HEK293 (cell line): ENCODE measurements at regions not wholly inside any gene's neighbourhood (a gene's known extent, or its start where the extent isn't known, plus 50 kb on each side); places are given as distances from the start of the nearest gene placed in this dataset.

Experiments
- CTCF ChIA-PET: fragments of 350-600 bp; formaldehyde crosslinking; extraction: SDS; loops from one replicate; lab custom pipeline; 2021; ENCODE audit warnings: antibody characterized with exemption; lab: Yijun Ruan, JAX
- POLR2A ChIA-PET: fragments of 300-600 bp; formaldehyde crosslinking; extraction: SDS; loops from one replicate; lab custom pipeline; 2020; ENCODE audit warnings: antibody characterized with exemption, inconsistent platforms; lab: Yijun Ruan, JAX
- H3K27ac ChIP-seq: fragments of 200-500 bp; sonication (Bioruptor generic); 2 replicates; pipeline ENCODE4 v1.5.1; 2014; ENCODE audit warnings: low read depth, low read length, control low read depth, inconsistent platforms; ENCODE audit errors: extremely low read depth
- H3K36me3 ChIP-seq, 2 experiments: fragments of 200-500 bp in 1 of 2; sonication (Bioruptor generic) in 1 of 2; 1 replicate in 1 of 2; 2 replicates in 1 of 2; pipeline ENCODE4 v1.5.1; 2014 to 2017; ENCODE audit warnings: inconsistent platforms in 2 of 2, low read length in 2 of 2; ENCODE audit not compliant: control insufficient read depth in 2 of 2, insufficient read depth in 1 of 2
- H3K4me1 ChIP-seq: fragments of 200-500 bp; sonication (Bioruptor generic); 2 replicates; pipeline ENCODE4 v1.5.1; 2014; ENCODE audit warnings: mild to moderate bottlenecking, low read length, inconsistent platforms; ENCODE audit not compliant: control insufficient read depth, insufficient read depth
- H3K4me3 ChIP-seq: 2 replicates; pipeline ENCODE4 v1.5.1; 2011; ENCODE audit warnings: low read depth, mild to moderate bottlenecking, control low read depth, low read length, moderate library complexity
- H3K9me3 ChIP-seq: fragments of 200-500 bp; sonication (Bioruptor generic); 2 replicates; pipeline ENCODE4 v1.5.1; 2014; ENCODE audit warnings: low read depth, low read length, inconsistent platforms; ENCODE audit not compliant: control insufficient read depth, insufficient read depth
- AEBP2 ChIP-seq: fragments of 450-650 bp; formaldehyde crosslinking; IDR thresholded peaks from 2 replicates; pipeline ENCODE4 v1.5.1; 2016; ENCODE audit warnings: missing biosample characterization, missing genetic modification characterization, borderline replicate concordance
- GLIS2 ChIP-seq: fragments of 450-650 bp; formaldehyde crosslinking; IDR thresholded peaks from 2 replicates; pipeline ENCODE4 v1.5.1; 2016; ENCODE audit warnings: missing biosample characterization, missing genetic modification characterization
- KLF16 ChIP-seq: fragments of 450-650 bp; formaldehyde crosslinking; IDR thresholded peaks from 2 replicates; pipeline ENCODE4 v1.5.1; 2017; ENCODE audit warnings: missing biosample characterization, missing genetic modification characterization
- KLF17 ChIP-seq: fragments of 450-650 bp; formaldehyde crosslinking; IDR thresholded peaks from 2 replicates; pipeline ENCODE4 v1.5.1; 2016; ENCODE audit warnings: missing biosample characterization, missing genetic modification characterization
- OSR2 ChIP-seq: fragments of 450-650 bp; formaldehyde crosslinking; IDR thresholded peaks from 2 replicates; pipeline ENCODE4 v1.5.1; 2016; ENCODE audit warnings: missing biosample characterization, missing genetic modification characterization
- REPIN1 ChIP-seq: fragments of 450-650 bp; formaldehyde crosslinking; IDR thresholded peaks from 2 replicates; pipeline ENCODE4 v1.5.1; 2017; ENCODE audit warnings: missing biosample characterization, missing genetic modification characterization, low read depth
- SP2 ChIP-seq: fragments of 450-650 bp; formaldehyde crosslinking; IDR thresholded peaks from 2 replicates; pipeline ENCODE4 v1.5.1; 2016; ENCODE audit warnings: missing biosample characterization, missing genetic modification characterization
- ZBTB11 ChIP-seq: fragments of 450-650 bp; formaldehyde crosslinking; conservative IDR thresholded peaks from 2 replicates; pipeline ENCODE4 v1.5.1; 2016; ENCODE audit warnings: low read depth, missing biosample characterization, missing genetic modification characterization
- ZBTB44 ChIP-seq: fragments of 450-650 bp; IDR thresholded peaks from 2 replicates; pipeline ENCODE4 v1.5.1; 2018; ENCODE audit warnings: missing biosample characterization, mild to moderate bottlenecking, missing genetic modification characterization
- ZFP41 ChIP-seq: fragments of 450-650 bp; formaldehyde crosslinking; IDR thresholded peaks from 2 replicates; pipeline ENCODE4 v1.5.1; 2016; ENCODE audit warnings: missing biosample characterization, missing genetic modification characterization, borderline replicate concordance
- ZNF211 ChIP-seq: fragments of 450-650 bp; formaldehyde crosslinking; IDR thresholded peaks from 2 replicates; pipeline ENCODE4 v1.5.1; 2016; ENCODE audit warnings: low read depth, missing biosample characterization, missing genetic modification characterization
- ZNF335 ChIP-seq: fragments of 450-650 bp; formaldehyde crosslinking; conservative IDR thresholded peaks from 2 replicates; pipeline ENCODE4 v1.5.1; 2016; ENCODE audit warnings: missing biosample characterization, missing genetic modification characterization
- ZNF600 ChIP-seq: fragments of 450-650 bp; formaldehyde crosslinking; IDR thresholded peaks from 2 replicates; pipeline ENCODE4 v1.5.1; 2016; ENCODE audit warnings: missing biosample characterization, missing genetic modification characterization
- ZNF621 ChIP-seq: fragments of 450-650 bp; formaldehyde crosslinking; IDR thresholded peaks from 2 replicates; pipeline ENCODE4 v1.5.1; 2017; ENCODE audit warnings: missing biosample characterization, missing genetic modification characterization
- ZNF830 ChIP-seq: fragments of 450-650 bp; IDR thresholded peaks from 2 replicates; pipeline ENCODE4 v1.5.0; 2018; ENCODE audit warnings: missing biosample characterization, missing genetic modification characterization, low read depth, mild to moderate bottlenecking, moderate library complexity

- POLR2A ChIA-PET: no interaction called here
- no peak for TF ChIP-seq ZNF621 (tag by site-specific recombination)
- TF ChIP-seq ZFP41 (tag by site-specific recombination): no peak
- TF ChIP-seq GLIS2 (tag by site-specific recombination): no peak
- no peak for TF ChIP-seq ZBTB44 (tag by site-specific recombination)
- no peak for TF ChIP-seq KLF17 (tag by site-specific recombination)
- no peak for TF ChIP-seq SP2 (tag by site-specific recombination)
- no peak for TF ChIP-seq ZBTB11 (tag by site-specific recombination)
- TF ChIP-seq REPIN1: no peak
- TF ChIP-seq ZNF830 (tag by site-specific recombination): no peak
- TF ChIP-seq KLF16: no peak
- TF ChIP-seq ZNF335 (tag by site-specific recombination): no peak
- no peak for TF ChIP-seq AEBP2 (tag by site-specific recombination)
- TF ChIP-seq ZNF600 (tag by site-specific recombination): no peak
- TF ChIP-seq, all 188 proteins: peak for 0
- Histone ChIP-seq H3K9me3 (no peaks in the 10 kb centered on the region), H3K27ac (no peak overlapping the region), H3K4me1 (no peaks in the 10 kb centered on the region), H3K4me3 (no peak overlapping the region), H3K36me3 (no peaks in the 10 kb centered on the region)
- CTCF ChIA-PET: no interaction called here
Observed at GRCh38 chr4:38500433-38500832, 163.6 kb upstream of the KLF3 start.

GRCh38 chr4:38501698-38502097 is 162.3 kb upstream of the KLF3 start:
- no peaks in the 10 kb centered on the region for H3K36me3 ChIP-seq
- no peaks in the 10 kb centered on the region for H3K9me3 ChIP-seq
- H3K4me3 ChIP-seq: no peak overlapping the region
- H3K4me1 ChIP-seq: no peaks in the 10 kb centered on the region
- ChIA-PET POLR2A (no interaction called here), CTCF (no interaction called here)
- TF ChIP-seq OSR2 (tag by site-specific recombination): no peak
- no peak for TF ChIP-seq ZNF211 (tag by site-specific recombination)
- H3K27ac ChIP-seq: no peak overlapping the region
